Ovary (tissue), 1 donor: ENCODE measurements at regions not wholly inside any gene's neighbourhood (a gene's known extent, or its start where the extent isn't known, plus 50 kb on each side); places are given as distances from the start of the nearest gene placed in this dataset.

Experiments
- EP300 ChIP-seq: sonication (generic); formaldehyde crosslinking; IDR thresholded peaks from one replicate; pipeline ENCODE4 v1.6.1; 2017; ENCODE audit warnings: antibody characterized with exemption
- POLR2A ChIP-seq: fragments of 450-650 bp; IDR thresholded peaks from one replicate; pipeline ENCODE4 v1.6.1; 2017; ENCODE audit warnings: antibody characterized with exemption, mild to moderate bottlenecking, moderate library complexity

DNA sequence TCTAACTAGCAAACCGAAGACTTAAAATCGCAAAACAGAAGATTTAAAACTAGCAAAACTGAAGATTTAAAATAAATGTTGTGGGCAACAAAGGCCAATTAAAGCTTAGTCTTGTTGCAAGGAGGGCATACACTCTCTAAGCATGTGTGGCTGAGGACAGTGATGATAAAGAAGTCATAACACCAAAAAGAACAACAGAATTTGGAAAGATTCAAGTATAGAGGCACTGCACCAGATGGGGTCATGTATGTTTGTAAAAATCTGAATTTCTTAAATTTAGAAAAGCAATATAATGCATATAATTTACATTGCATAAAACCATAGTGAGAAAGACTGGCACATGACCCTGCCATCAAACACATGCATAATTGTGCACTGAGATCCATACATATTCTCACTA lies 743.8 kb downstream of the TAF11L14 start:
- TF ChIP-seq POLR2A (no peak), EP300 (no peak)
